ENCODE measurements at regions not wholly inside any gene's neighbourhood (a gene's known extent, or its start where the extent isn't known, plus 50 kb on each side); places are given as distances from the start of the nearest gene placed in this dataset.

DNA sequence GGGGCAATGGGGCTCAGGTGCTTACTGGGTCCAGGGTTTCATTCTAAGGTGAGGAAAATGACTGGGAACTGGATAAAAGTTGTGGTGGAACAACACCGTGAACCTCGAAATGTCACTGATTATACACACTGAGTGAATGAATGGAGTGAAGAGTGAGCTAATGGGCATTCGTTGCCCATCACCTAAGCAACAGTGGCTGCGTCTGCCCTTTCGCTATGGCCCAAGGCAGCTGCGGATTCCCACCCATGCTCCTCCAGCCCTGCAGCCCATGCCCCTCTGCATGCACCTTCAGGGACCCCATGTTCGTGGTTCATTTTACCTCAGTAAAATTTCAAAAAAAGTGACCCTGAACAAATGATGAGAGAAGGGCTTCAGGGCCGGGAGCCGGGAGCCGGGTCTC is 196.3 kb downstream of the CTTN start:
- Histone ChIP-seq H2AFZ (ENCODE audit: low read depth, low read length, severe bottlenecking) (no peak overlapping the region), H3F3A (ENCODE audit: insufficient read depth) (no peaks in the 10 kb centered on the region), H4K20me1 (ENCODE audit: low read depth, low read length) (no peaks in the 10 kb centered on the region), H3K9me2 (replicated peaks; ENCODE audit: insufficient read depth, low read length) (no peaks in the 10 kb centered on the region), H3K79me2 (ENCODE audit: insufficient read depth, low read length) (no peaks in the 10 kb centered on the region), H3K9ac (ENCODE audit: low read length) (no peak overlapping the region), H3K4me2 (ENCODE audit: low read depth, low read length, poor library complexity, severe bottlenecking) (no peak overlapping the region), H3K36me3 (ENCODE audit: low read length) (no peaks in the 10 kb centered on the region), H3K27me3 (ENCODE audit: low read length) (no peaks in the 10 kb centered on the region), H3K4me3 (ENCODE audit: insufficient read depth, low read length, poor library complexity, severe bottlenecking) (no peak overlapping the region), H3K27ac (ENCODE audit: low read depth, low read length) (no peak overlapping the region), H3K9me3 (ENCODE audit: insufficient read depth, low read length) (no peaks in the 10 kb centered on the region)
- TF ChIP-seq, protein P1, sequence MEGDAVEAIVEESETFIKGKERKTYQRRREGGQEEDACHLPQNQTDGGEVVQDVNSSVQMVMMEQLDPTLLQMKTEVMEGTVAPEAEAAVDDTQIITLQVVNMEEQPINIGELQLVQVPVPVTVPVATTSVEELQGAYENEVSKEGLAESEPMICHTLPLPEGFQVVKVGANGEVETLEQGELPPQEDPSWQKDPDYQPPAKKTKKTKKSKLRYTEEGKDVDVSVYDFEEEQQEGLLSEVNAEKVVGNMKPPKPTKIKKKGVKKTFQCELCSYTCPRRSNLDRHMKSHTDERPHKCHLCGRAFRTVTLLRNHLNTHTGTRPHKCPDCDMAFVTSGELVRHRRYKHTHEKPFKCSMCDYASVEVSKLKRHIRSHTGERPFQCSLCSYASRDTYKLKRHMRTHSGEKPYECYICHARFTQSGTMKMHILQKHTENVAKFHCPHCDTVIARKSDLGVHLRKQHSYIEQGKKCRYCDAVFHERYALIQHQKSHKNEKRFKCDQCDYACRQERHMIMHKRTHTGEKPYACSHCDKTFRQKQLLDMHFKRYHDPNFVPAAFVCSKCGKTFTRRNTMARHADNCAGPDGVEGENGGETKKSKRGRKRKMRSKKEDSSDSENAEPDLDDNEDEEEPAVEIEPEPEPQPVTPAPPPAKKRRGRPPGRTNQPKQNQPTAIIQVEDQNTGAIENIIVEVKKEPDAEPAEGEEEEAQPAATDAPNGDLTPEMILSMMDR (IDR thresholded peaks at IDR 0.05; ENCODE audit: insufficient read depth, low read length, poor library complexity, severe bottlenecking), result no peak
- no peak for TF ChIP-seq EZH2phosphoT487 (conservative IDR thresholded peaks at IDR 0.05; ENCODE audit: low read length)

DNA sequence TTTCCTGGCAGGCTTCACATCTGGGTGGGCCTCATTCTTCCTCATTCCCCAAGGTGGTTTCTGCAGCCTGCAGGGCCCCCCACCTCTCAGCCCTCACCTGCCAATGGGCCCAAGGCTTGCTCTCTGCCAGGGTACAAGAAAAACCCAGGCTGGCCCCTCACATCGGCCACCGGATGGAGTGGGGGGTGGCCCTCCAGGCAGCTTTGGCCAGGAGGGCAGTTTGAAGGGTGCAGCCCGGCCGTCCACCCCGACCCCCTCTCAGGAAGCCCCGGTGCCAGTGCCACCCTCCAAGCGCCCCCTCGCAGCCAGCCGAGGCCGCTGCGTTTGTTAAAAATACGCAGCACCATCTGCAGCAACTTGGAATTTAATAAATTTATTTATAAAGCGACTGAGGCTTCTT is 196.7 kb downstream of the CTTN start:
- Histone ChIP-seq H3F3A (ENCODE audit: insufficient read depth) (no peaks in the 10 kb centered on the region), H3K27me3 (ENCODE audit: low read length) (no peaks in the 10 kb centered on the region), H3K36me3 (ENCODE audit: low read length) (no peaks in the 10 kb centered on the region), H3K4me2 (ENCODE audit: low read depth, low read length, poor library complexity, severe bottlenecking) (no peak overlapping the region), H3K9me2 (replicated peaks; ENCODE audit: insufficient read depth, low read length) (no peaks in the 10 kb centered on the region), H4K20me1 (ENCODE audit: low read depth, low read length) (no peaks in the 10 kb centered on the region), H3K4me3 (ENCODE audit: insufficient read depth, low read length, poor library complexity, severe bottlenecking) (no peak overlapping the region), H3K9ac (ENCODE audit: low read length) (no peak overlapping the region), H2AFZ (ENCODE audit: low read depth, low read length, severe bottlenecking) (no peak overlapping the region), H3K79me2 (ENCODE audit: insufficient read depth, low read length) (no peaks in the 10 kb centered on the region), H3K9me3 (ENCODE audit: insufficient read depth, low read length) (no peaks in the 10 kb centered on the region), H3K27ac (ENCODE audit: low read depth, low read length) (no peak overlapping the region)
- TF ChIP-seq, protein P1 (IDR thresholded peaks at IDR 0.05; ENCODE audit: insufficient read depth, low read length, poor library complexity, severe bottlenecking), result no peak
- no peak for TF ChIP-seq EZH2phosphoT487 (conservative IDR thresholded peaks at IDR 0.05; ENCODE audit: low read length)

DNA sequence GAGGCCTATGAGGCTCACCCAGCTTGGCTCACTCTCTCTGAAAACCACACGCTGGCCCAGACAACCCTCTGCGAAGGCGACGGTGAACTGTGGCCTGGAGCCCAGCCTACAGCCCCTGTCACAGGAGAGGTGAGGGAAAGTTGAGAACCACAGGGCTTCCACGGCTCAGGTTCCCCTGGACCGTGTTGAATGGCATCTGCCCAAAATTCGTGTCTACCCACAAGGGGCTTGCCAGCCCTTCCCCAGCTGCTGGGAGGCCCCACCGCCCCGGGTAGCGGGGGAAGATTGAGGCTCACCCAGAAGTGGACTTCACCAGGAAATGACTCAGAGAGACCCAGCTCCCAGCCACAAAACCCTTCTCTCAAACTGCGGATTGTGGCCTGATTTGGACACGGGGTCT is 197.1 kb downstream of the CTTN start:
- Histone ChIP-seq H3K9me3 (ENCODE audit: insufficient read depth, low read length) (no peaks in the 10 kb centered on the region), H3K79me2 (ENCODE audit: insufficient read depth, low read length) (no peaks in the 10 kb centered on the region), H3K9me2 (replicated peaks; ENCODE audit: insufficient read depth, low read length) (no peaks in the 10 kb centered on the region), H3K36me3 (ENCODE audit: low read length) (no peaks in the 10 kb centered on the region), H2AFZ (ENCODE audit: low read depth, low read length, severe bottlenecking) (no peak overlapping the region), H3K4me3 (ENCODE audit: insufficient read depth, low read length, poor library complexity, severe bottlenecking) (no peak overlapping the region), H3K27ac (ENCODE audit: low read depth, low read length) (no peak overlapping the region), H3K27me3 (ENCODE audit: low read length) (no peaks in the 10 kb centered on the region), H3F3A (ENCODE audit: insufficient read depth) (no peaks in the 10 kb centered on the region), H4K20me1 (ENCODE audit: low read depth, low read length) (no peaks in the 10 kb centered on the region), H3K9ac (ENCODE audit: low read length) (no peak overlapping the region), H3K4me2 (ENCODE audit: low read depth, low read length, poor library complexity, severe bottlenecking) (no peak overlapping the region)
- TF ChIP-seq, protein P1 (IDR thresholded peaks at IDR 0.05; ENCODE audit: insufficient read depth, low read length, poor library complexity, severe bottlenecking), result no peak
- no peak for TF ChIP-seq EZH2phosphoT487 (conservative IDR thresholded peaks at IDR 0.05; ENCODE audit: low read length)
